Head of caudate nucleus (tissue), 42 donors: ENCODE measurements at regions not wholly inside any gene's neighbourhood (a gene's known extent, or its start where the extent isn't known, plus 50 kb on each side); places are given as distances from the start of the nearest gene placed in this dataset.

Source experiments
- DNase-seq, 42 donors: peaks; one replicate each; pipeline versions ENCODE4 v3.0.0 to v3.0.0-alpha.2; 2020 to 2021; ENCODE audit warnings: mixed read lengths in 7 of 42
- intact Hi-C: fragments of 100-400 bp; cut with DNase I; formaldehyde crosslinking; loops from one replicate; pipeline ENCODE4 v1.15.0; 2022

DNA sequence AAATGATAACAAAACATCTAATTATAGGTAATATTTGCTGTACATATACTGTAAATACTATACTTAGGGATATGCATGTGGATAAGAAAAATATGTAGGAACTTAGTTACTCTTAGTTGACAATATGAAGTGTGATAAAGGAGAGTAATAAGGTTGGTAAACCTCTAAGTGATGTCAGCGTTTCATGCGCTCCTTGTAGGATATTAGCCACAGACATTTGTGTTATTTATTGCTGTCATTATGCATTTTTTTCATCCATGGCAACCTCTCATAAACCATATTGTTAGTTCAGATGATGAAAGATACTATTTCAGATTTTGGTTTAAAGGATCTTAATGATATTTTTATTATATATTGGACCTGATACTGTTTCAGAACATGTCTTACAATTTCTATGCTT lies 298.1 kb upstream of the PITX2 start:
- DNase-seq = no peak
- intact Hi-C loops = no loop called here

DNA sequence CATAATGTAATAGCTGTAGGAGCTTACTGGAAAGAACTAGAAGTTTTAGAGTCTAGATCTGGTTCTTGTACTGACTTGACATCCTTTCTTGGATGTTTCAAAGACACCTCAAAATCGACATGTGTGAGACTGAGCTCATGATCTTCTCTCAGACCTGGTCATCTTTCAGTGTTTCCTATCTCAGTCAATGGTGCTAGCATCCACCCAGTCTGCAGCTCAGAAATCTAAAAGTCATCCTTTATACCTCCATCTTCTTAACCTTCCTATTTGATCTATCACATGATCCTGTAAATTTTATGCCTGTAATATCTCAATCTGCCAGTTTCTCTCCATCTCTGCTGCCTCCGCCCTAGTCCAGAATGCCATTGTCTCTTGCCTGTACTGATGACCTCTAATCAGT lies 301.9 kb upstream of the PITX2 start:
- intact Hi-C loops = no loop called here
- no peak for DNase-seq

DNA sequence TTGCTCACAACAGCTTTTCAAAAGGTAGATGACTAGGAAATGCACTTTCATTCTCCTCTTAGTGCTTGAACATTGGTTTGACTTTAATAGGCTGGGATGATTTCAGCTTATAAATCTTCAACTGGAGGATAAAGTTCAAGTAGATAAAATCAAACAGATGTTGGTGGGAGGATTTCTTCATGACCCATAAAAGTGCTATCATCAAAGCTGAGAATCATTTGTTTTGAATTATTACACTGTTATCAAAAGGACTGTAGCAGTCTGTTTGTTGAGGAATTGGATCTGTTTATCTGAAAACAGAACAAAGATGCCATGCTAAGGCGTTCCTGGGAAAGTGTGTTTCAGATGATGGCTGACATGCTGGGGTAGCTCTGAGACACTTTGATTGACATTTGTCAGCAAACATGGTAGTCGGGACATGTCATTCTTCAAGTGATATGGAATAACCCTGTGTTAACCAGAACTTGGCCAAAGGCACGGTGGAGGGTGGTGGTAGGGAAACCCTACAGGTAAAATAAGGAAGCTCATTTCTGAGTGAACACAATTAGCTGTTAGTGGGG lies 304.0 kb upstream of the PITX2 start:
- intact Hi-C loops = no loop called here

DNA sequence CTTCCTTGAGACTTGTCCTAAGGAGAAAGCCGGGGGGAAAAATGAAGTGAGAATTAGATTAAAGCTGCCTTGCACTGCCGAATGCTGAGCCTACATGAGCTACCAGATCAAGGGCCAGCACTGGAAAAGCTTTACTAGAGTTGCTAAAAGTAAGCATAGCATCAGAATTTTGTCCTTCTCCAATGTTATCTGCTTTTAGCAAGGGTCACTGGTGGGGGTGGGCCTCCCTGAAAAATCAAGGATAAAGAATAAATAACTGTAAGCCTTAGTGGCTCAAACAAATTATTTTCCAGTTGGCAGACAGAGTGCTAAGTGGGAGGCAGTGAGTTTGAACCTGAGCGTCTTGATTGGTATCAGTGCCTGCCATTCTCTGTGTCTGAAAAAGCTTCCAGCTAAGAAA lies 310.5 kb upstream of the PITX2 start:
- intact Hi-C loops = no loop called here

More for the DNA sequence above, 304.0 kb upstream of the PITX2 start:
- DNase-seq = no peak

DNA sequence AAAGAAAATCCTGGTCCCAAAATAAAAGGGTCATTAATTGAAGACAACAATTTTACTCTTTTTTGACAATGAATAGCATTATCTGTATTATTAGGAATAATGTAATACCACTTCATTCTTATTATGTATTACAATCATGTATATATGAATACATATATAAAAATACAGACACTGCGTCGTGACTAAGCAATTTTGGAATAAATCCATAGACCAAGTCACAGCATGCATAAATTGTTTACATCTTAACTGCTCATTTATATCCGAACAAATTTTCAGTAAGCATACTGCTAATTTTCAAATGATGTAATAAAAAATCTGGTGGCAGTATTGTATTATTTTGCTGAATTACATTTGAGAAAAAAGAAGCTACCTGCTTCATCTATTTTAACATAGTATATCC lies 321.6 kb upstream of the PITX2 start:
- no peak for DNase-seq
- intact Hi-C loops = no loop called here

More for the DNA sequence above, 310.5 kb upstream of the PITX2 start:
- no peak for DNase-seq

DNA sequence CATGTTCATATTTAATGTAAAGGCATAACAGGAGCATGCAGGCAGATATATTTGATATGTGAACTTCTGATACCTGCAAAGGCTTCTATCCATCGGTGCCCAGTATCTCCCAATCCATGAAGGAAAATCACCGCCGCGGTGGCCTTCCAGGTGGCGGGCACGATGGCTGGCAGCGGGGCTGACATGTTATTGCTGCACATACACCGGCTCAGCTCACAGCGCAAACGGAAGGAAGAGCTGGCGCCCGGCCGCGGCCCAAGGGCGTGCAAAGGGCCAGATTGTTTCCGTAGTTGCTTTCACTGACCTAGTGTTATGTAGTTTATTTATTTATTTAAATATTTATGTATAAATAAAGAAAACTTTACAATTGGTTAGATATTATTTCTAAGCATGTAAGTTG lies 322.7 kb upstream of the PITX2 start:
- DNase-seq = no peak
- intact Hi-C loops = no loop called here

DNA sequence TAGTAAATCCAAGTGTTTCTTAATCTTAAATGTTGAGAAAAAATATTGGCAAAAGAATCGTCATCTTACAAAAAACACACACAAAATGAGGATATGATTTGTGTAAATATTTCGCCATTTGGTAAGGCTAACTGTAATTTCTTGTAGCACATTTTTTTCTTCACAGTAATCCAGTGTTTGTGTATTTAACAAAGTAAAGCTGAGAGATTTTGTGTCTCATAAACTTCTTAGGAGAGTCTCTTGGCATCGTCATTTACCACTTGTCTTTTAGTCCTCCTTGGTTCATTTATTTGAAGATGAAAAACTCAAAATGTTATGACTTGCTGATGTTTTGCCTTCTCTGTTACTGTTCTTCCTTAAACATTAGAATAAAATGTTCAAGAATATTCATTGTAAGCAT lies 326.7 kb upstream of the PITX2 start:
- intact Hi-C loops = no loop called here
- no peak for DNase-seq

DNA sequence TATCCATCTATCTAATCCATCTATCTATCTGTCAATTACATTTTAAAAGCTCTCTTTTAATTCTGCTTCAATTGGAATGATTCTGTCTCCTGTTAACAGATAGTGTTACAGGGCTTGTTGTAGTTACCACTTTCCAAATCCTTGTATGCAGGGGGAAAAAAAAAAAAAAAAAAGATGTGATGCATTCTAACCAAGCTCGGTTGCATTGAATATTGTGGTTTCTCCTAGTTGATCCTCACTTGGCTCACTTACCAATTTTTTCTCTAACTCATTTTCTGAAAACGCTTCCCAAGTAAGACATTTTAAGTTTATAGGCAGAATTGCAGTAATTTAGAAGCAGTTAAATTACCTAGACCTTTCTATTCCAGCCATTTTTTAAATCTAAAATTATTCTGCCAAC lies 327.9 kb upstream of the PITX2 start:
- no peak for DNase-seq
- intact Hi-C loops = no loop called here

DNA sequence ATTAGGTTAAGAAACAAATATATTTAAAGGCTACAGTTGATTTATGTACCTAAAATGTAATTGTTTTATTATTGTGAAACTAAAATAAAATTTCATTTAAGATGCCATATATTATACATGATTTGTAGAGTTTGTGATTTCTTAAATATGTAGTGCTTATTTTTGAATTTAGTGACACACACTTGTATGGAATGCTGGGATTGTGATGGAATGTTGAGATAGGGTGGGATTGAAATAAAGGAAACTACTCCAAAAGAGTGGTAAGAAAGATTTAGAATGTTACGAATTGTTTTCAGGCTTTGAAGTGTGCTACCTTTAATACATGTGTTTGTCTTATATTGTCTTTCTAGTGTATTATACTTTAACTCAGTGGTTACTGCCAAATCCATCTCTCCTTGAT lies 330.3 kb upstream of the PITX2 start:
- intact Hi-C loops = no loop called here
- no peak for DNase-seq

DNA sequence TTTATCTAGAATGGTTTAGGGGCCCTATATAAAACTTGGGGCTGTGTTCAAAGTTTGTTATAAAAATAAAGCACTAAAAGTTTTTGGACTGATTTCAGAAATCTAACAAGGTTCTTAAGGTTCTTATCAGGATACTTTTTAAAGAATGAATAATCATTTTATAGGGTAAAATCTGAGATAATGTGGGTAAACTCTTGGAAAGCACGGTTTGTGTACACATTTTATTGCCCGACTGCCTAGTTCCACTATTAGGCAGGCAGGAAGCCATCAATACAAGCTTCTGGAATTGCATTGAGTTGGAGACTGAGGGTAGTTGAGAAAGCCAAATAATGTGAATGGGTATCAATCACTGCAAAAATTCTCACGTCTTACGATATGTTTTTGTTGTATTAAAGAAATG lies 331.0 kb upstream of the PITX2 start:
- DNase-seq = no peak
- intact Hi-C loops = no loop called here

DNA sequence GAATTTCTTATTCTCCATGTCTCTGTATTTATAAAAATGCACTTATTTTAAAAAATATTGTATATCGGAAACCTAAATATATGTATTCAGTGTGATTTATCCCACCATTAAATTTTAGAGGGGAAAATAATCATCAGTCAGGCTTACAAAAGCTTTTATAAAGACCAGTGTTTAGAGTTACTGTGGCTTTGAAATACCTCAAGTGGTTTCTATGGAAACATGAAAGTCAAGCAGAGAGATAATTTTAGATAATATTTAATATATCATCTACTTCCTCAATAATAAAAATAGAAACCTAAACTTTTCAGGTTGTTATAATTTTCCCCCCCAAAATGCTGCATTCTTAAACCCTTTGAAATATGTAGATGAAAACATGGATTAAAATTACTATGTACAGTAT lies 332.9 kb upstream of the PITX2 start:
- intact Hi-C loops = no loop called here
- DNase-seq = no peak

DNA sequence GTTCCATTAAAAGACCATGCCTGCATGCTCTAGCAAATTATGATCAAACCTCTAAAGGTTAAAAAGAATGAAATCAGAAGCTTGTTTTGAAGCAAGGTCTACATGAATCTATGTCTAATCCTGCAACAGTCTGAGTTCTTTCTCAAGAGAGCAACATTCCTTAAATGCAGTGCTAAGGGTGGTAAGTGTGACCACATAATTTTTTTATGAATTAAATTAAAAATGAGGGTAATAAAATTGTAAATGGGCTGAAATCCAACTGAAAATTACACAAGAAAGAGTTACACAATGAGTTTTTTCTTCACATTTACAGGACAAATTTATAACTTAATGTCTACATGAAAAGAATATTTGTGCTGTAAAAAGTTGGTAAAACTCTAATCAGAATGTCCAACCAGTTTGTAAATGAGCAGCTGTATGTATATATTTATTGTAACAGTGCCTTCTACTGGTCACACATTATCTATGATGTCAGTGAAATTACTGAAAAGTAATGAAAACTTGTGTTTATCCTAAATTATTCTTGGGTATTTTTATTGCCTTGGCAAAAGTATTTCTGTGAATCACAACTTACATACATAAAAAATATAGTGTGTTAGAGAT lies 336.3 kb upstream of the PITX2 start:
- no peak for DNase-seq
- intact Hi-C loops = no loop called here

DNA sequence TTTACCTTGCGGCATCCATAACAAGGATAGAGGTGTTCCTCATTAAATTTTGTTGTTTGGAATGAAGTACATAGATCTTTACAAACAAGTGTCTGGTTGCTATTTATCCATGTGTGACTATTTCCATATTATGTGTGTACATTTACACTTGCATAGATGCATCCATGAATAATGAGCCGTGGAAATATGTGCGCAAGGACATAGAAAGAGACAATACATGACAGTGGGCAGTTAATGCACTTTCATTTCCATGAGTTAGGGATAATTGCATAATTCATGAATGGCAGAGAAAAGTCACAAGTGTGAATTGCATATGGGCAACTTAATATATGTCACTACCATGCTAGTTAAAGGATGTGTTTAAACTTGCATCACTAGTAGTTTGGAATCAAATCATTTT lies 338.2 kb upstream of the PITX2 start:
- DNase-seq = no peak
- intact Hi-C loops = no loop called here

DNA sequence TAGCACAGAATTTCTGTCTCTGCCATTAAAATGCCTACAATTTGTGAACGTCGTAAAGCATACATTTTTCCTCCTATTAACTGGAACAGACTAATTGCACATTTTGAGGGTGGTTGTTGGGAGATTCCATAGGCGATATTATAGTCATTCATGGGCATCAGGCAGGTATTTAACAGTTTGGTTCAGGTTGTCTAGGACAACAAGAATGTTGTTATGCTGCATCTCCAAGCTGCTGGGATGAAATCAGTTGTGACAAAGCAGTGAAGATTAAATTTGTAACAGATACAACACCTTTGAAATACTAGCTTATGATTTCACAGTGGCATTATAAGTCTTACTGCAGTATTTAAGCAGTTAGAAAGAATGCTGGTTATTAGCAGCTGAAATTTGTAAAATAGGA lies 339.7 kb upstream of the PITX2 start:
- intact Hi-C loops = no loop called here
- DNase-seq = no peak

DNA sequence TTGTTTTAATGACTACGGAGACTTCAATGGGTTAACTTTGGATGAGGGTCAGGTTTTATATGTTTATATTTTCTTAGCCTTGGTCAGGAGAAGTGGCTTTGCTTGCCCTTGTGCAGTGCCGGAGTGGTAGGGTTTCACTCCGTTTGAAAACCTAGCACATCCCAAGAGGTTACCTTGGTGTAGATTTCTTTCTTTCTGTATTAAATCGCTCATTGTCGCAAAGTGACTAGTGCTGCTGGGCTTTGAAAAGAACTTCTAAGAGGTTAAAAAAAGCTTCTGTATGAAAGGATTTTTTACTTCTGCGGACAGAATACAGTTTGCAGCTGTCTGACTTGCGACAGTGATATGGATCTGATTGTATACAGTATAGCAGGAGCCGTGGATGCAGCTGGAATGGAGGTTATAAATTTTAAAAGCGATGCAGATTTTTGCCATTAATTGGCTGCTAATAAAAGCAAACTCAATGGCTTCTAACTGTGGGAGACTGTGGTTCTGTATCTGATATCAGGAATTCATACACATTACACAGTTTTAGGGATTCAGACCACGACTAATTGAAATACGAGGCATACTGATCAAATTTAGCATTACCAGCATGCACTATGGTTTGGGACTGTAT lies 340.9 kb upstream of the PITX2 start:
- intact Hi-C loops = no loop called here
- DNase-seq = no peak

DNA sequence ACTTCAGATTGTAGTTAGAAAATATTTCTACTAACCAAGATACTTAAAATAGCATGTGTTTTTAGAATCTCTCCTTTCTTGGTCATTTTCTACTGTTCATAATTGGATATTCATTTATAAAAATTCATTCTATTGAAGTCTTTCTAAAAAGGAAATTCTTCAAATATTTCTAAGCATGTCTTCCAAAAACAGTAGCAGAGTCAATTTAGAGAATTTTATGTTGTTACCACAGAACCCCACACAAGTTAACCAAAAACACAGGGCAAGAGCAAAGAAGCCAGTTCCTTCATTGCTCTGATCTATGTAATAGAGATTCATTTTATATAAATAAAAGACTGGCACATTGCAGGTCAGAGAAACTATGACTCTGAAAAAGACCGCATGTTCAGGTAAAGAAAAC lies 345.1 kb upstream of the PITX2 start:
- intact Hi-C loops = no loop called here
- no peak for DNase-seq

DNA sequence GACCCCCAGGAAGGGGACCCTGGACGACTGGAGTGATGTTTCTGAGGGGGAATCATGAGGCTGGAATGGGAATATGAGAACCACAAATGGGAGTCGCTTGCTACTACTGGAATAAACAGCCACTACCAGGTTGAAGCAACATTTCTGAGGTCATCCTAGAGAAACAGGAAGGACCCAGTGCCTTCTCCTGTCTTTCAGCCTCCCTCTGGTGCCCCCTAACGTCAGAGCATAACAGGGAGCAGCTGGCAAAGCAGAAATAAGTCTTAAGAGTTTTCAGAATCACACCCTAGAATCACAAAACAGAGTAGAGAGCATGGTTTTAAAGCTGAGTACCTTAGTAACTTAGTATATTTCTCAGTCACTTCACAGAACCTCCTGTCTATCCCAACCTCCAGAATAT lies 347.8 kb upstream of the PITX2 start:
- no peak for DNase-seq
- intact Hi-C loops = no loop called here

DNA sequence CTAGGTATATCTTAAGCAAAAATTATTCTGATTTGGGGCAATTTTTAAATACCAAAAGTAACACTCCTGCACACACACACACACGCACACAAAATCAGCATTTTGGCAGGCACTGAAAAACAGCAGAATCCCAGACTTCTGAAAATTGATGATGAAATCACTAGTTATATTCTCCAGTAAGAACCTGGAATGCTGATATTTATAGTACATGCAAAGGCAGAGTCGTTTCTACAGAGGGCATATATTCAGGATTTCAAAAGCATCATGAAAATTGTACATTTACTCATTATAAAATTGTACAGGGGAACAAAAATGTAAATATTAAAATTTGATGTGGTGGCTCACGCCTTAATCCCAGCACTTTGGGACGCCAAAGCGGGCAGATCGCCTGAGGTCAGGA lies 352.5 kb upstream of the PITX2 start:
- intact Hi-C loops = no loop called here
- DNase-seq = no peak

DNA sequence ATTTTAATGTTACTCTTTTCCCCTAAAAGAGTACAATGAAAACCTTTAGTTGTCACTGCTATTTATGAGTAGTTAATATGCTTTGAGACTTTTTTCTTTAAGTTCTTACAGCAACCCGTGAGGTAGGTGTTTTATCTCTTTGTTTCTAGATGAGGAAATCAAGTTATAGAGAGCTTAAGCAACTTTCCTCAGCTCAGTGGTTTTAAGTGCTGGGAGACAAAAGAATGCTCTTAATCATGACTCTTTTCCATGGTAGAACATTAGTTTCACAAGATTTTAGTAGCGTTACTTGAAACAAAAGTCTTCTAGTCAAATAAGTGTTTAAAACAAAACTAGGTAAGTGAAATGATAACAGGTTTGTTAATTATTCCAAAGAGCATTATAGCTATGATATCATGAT lies 354.7 kb upstream of the PITX2 start:
- no peak for DNase-seq
- intact Hi-C loops = no loop called here

DNA sequence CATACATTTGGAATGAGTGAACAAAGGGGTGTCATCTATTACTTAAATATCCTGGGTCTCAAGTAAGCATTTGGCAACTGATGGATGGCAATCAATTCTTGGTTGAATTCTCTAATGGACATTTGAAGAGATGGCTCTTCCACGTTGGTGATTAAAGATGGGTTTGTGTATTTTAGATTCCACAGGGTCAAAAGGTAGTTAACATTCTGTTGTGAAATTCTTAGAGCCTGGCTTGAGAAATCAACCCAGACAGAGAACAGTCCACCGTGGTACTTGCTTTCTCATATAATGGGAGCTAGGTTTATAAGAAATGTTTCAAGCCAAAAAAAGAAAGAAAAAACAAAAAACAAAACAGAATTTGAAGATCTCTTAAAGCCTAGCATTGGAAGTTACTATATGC lies 355.9 kb upstream of the PITX2 start:
- intact Hi-C loops = no loop called here
- DNase-seq = no peak

DNA sequence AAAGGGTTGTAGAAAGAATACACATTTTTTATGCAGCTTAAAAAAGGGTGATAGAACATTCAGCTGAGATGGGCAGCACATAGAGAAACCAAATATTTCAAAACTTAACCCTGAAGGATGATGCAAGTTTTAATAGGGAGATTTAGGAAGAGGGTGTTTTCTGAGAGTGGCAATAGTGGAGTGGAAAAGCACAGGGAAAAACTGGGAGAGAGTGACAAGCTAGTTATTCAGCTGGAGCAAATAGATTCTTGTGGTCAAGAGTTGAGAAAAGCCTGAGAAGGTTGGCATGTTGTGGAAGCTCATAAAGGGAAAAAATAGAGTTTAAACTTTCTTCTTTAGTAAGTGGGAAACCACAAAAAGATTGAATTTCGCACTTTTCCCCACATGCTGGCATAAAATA lies 359.6 kb upstream of the PITX2 start:
- no peak for DNase-seq
- intact Hi-C loops = no loop called here
